BLaER1 (cell line): ENCODE measurements at regions not wholly inside any gene's neighbourhood (a gene's known extent, or its start where the extent isn't known, plus 50 kb on each side); places are given as distances from the start of the nearest gene placed in this dataset.

Experiments used
- H3K27ac ChIP-seq: shearing (Covaris generic); formaldehyde crosslinking; 2 replicates; pipeline ENCODE4 v1.8.1; 2022
- H3K27me3 ChIP-seq: shearing (Covaris generic); formaldehyde crosslinking; 2 replicates; pipeline ENCODE4 v1.8.1; 2022
- H3K36me3 ChIP-seq: shearing (Covaris generic); formaldehyde crosslinking; 2 replicates; pipeline ENCODE4 v1.8.1; 2022
- H3K4me1 ChIP-seq: shearing (Covaris generic); formaldehyde crosslinking; 2 replicates; pipeline ENCODE4 v1.8.1; 2022
- H3K4me2 ChIP-seq: shearing (Covaris generic); formaldehyde crosslinking; 2 replicates; pipeline ENCODE4 v1.8.1; 2022
- H3K4me3 ChIP-seq: shearing (Covaris generic); formaldehyde crosslinking; 2 replicates; pipeline ENCODE4 v1.8.1; 2022
- H3K9ac ChIP-seq: shearing (Covaris generic); formaldehyde crosslinking; 2 replicates; pipeline ENCODE4 v1.8.1; 2022
- H3K9me3 ChIP-seq: shearing (Covaris generic); formaldehyde crosslinking; 2 replicates; pipeline ENCODE4 v1.8.1; 2022
- H4K20me1 ChIP-seq: shearing (Covaris generic); formaldehyde crosslinking; 2 replicates; pipeline ENCODE4 v1.8.1; 2022
- Cebpa-rat ChIP-seq: shearing (Covaris generic); IDR thresholded peaks from 2 replicates; pipeline ENCODE4 v1.8.1; 2022

DNA sequence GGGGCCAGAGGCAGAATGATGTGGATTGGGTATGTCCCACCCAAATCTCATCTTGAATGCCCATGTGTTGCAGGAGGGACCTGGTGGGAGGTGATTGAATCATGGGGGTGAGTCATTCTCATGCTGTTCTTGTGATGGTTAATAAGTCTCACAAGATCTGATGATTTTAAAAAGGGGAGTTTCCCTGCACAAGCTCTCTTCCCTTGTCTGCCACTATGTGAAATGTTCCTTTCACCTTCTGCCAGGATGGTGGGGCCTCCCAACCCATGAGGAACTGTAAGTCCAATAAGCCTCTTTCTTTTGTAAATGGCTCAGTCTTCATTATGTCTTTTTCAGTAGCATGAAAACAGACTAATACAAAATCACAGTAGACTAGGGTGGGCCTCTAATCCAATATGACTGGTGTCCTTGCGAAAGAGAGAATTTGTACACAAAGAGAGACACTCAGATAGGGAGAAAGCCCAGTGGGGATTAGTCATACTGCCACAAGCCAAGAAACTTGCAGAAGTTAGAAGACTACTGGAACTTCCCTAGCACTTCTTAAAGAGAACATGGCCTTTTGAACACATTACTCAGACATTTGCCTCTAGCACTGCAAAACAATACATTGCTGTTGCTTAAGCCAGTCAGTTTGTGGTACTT, 68.4 kb downstream of the ANXA1 start:
- Histone ChIP-seq H3K4me1 (no peaks in the 10 kb centered on the region), H3K9ac (no peak overlapping the region), H3K27me3 (no peaks in the 10 kb centered on the region), H3K9me3 (0 out of 2 replicates have a peak, but pooled peaks cover 10% of the 10 kb centered on the region), H3K4me3 (no peak overlapping the region), H4K20me1 (no peaks in the 10 kb centered on the region), H3K36me3 (no peaks in the 10 kb centered on the region), H3K27ac (no peak overlapping the region), H3K4me2 (no peak overlapping the region)
- TF ChIP-seq Cebpa-rat: no peak

DNA sequence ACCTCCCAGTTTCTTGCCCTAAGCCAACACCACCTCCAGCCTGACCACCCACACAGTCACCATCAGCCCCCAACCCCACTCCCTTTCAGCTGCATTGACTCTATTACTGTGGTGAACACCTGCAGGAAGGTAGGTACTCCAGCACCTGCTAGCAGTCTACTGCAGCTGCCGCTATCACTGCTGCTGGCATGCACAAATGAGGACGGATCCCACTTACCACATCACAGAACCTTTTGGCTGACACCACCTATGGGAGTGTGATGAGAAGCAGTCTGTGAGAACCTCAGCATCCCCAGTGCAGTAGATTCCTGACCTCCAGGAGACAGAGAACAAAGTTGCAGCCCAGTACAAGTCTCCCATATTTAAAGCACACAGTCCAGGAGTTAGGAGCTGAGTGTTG, 71.9 kb downstream of the ANXA1 start:
- no peak overlapping the region for H3K4me2 ChIP-seq
- no peaks in the 10 kb centered on the region for H3K36me3 ChIP-seq
- no peak for TF ChIP-seq Cebpa-rat

DNA sequence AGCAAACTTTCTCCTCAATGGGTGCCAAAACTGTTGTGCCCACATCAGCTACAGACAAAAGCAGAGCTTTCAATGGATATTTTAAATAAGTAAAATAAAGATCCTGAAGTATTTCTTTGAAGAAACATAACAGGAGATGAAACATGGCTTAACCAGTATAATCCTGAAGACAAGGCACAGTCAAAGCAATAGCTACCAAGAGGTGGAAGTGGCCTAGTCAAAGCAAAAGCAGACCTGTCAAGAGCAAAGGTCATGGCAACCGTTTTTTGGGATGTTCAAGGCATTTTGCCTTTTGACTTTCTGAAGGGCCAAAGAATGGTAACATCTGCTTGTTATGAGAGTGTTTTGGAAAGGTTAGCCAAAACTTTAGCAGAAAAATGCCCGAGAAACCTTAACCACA, 77.9 kb downstream of the ANXA1 start:
- Histone ChIP-seq H3K27me3 (no peaks in the 10 kb centered on the region), H3K9ac (no peak overlapping the region), H3K4me3 (no peak overlapping the region), H3K36me3 (no peaks in the 10 kb centered on the region), H3K27ac (no peak overlapping the region), H4K20me1 (no peaks in the 10 kb centered on the region), H3K4me1 (no peaks in the 10 kb centered on the region), H3K9me3 (no peaks in the 10 kb centered on the region), H3K4me2 (no peak overlapping the region)
- no peak for TF ChIP-seq Cebpa-rat

More for the DNA sequence above, 71.9 kb downstream of the ANXA1 start:
- Histone ChIP-seq H3K9me3 (0 out of 2 replicates have a peak, but pooled peaks cover 10% of the 10 kb centered on the region), H3K4me1 (no peaks in the 10 kb centered on the region), H3K4me3 (no peak overlapping the region), H3K27me3 (no peaks in the 10 kb centered on the region), H3K9ac (no peak overlapping the region), H3K27ac (no peak overlapping the region), H4K20me1 (no peaks in the 10 kb centered on the region)

DNA sequence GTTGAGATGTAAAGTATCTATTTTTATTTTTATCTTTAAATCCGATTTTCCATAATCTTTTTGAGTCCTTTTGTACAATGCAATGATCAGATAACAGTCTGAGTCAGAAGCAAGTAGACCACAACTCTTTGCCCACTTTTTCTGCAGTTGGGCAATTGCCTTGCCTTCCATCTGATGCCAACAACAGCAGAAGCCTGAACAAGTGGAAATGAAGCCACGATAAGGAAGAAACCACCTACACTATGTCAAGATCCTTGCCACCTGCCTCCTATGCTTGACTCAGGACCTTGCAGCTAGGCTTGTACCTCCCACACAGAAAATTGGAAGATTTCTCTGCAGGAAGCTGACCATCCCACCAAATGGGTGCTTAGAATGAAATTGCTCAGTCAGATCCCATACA, 78.6 kb downstream of the ANXA1 start:
- Histone ChIP-seq H3K4me1 (no peaks in the 10 kb centered on the region), H4K20me1 (no peaks in the 10 kb centered on the region)
- TF ChIP-seq Cebpa-rat: no peak

DNA sequence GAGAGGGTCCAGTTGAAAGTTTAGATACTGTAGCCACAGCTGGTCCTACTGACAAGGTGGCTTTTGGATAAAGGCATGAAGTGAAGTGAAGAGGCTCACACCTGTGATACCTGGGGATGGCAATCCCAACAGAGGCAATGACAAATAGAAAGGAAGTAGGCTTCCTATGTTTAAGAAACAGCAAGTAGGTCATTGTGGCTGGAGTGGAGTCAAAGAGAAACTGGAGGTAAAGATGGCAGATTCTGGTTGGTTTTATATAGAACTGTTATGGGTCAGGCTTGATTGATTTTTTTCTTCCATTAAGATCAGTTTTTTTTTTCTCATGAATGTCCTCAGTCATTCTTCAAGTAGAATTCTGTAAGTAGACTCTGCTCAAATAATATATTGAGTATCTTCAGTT, 79.5 kb downstream of the ANXA1 start:
- Histone ChIP-seq H3K9ac (no peak overlapping the region), H3K36me3 (no peaks in the 10 kb centered on the region), H4K20me1 (no peaks in the 10 kb centered on the region), H3K4me3 (no peak overlapping the region), H3K9me3 (no peaks in the 10 kb centered on the region), H3K27ac (no peak overlapping the region), H3K27me3 (no peaks in the 10 kb centered on the region), H3K4me1 (no peaks in the 10 kb centered on the region), H3K4me2 (no peak overlapping the region)
- no peak for TF ChIP-seq Cebpa-rat

More for the DNA sequence above, 78.6 kb downstream of the ANXA1 start:
- H3K36me3 ChIP-seq: no peaks in the 10 kb centered on the region
- no peak overlapping the region for H3K4me2 ChIP-seq
- H3K9me3 ChIP-seq: no peaks in the 10 kb centered on the region
- H3K27me3 ChIP-seq: no peaks in the 10 kb centered on the region
- H3K9ac ChIP-seq: no peak overlapping the region
- H3K4me3 ChIP-seq: no peak overlapping the region
- no peak overlapping the region for H3K27ac ChIP-seq

DNA sequence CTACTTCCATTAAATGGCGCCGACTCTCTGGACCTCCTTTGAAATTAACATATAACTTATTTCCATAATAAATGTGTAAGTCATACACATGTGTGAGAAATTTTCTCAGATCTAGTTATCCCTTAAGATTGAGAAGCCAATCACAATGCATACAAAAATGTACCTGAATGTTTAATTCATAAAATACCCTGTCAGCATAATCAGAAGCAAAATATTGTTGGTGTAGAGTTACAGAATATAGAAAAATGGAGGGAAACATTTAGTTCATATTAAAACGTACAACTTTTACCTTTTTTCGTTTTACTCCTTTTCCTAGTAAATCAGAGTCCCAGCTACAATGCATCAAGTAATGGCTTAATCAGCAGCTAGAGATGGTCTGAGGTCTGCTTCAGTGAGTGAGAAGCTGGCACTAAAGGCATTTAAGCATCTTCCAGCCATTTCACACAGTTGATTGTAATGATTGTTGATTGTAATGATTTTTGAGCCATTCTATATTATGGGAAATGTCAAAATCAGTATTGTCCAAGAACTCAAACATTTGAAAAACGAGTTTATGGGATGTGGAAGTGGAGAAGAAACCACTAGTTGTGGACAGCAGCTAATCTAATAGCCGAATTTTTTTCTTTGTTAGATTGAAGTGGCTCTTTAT, 81.8 kb downstream of the ANXA1 start:
- H3K27me3 ChIP-seq: no peaks in the 10 kb centered on the region
- H3K9me3 ChIP-seq: no peaks in the 10 kb centered on the region
- H3K9ac ChIP-seq: no peak overlapping the region
- H4K20me1 ChIP-seq: no peaks in the 10 kb centered on the region
- no peak overlapping the region for H3K4me3 ChIP-seq
- H3K27ac ChIP-seq: no peak overlapping the region
- H3K4me2 ChIP-seq: no peak overlapping the region
- no peak for TF ChIP-seq Cebpa-rat
- H3K4me1 ChIP-seq: no peaks in the 10 kb centered on the region
- no peaks in the 10 kb centered on the region for H3K36me3 ChIP-seq

DNA sequence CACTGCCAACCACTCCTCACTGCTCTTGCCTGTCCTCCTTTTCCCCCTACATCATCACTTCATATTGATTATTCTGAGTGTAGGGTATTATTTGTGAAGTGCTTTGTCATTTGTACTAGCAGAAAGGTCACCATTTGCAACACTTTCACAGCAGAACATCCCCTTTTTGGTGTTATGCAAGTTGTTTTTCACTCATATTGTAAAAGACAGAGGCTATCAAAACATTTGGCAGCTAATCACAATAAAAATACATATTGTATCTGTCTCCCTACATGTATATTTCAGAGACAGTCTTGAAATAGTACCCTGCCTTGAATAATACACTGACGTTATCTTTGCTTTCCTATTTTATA, 82.3 kb downstream of the ANXA1 start:
- Histone ChIP-seq H3K9me3 (no peaks in the 10 kb centered on the region), H3K27ac (no peak overlapping the region), H4K20me1 (no peaks in the 10 kb centered on the region), H3K4me3 (no peak overlapping the region), H3K9ac (no peak overlapping the region), H3K36me3 (no peaks in the 10 kb centered on the region), H3K27me3 (no peaks in the 10 kb centered on the region), H3K4me1 (no peaks in the 10 kb centered on the region), H3K4me2 (no peak overlapping the region)
- TF ChIP-seq Cebpa-rat: no peak

DNA sequence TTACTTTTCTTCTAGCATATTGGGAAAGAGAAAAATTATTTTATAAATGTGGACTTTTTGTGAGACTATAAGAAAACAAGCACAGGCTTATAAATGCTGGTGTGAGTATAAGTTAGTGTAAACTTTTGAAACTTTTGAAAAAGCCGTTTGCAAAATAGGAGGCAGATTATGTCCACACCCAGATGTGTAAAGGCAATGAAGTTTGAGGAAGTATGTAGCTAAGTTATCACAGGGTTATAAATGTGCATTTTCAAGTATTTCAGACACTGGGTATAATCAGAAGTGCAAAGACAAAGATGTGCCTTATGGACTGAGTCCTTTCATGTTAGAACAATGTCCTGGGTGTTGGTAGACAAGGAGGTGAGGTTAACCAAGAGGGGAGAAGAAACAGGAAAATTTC, 85.5 kb downstream of the ANXA1 start:
- Histone ChIP-seq H3K27ac (no peak overlapping the region), H3K9me3 (no peaks in the 10 kb centered on the region), H3K9ac (no peak overlapping the region), H3K4me3 (no peak overlapping the region), H3K4me2 (no peak overlapping the region), H3K36me3 (no peaks in the 10 kb centered on the region), H3K4me1 (no peaks in the 10 kb centered on the region), H4K20me1 (no peaks in the 10 kb centered on the region), H3K27me3 (no peaks in the 10 kb centered on the region)
- TF ChIP-seq Cebpa-rat: no peak

DNA sequence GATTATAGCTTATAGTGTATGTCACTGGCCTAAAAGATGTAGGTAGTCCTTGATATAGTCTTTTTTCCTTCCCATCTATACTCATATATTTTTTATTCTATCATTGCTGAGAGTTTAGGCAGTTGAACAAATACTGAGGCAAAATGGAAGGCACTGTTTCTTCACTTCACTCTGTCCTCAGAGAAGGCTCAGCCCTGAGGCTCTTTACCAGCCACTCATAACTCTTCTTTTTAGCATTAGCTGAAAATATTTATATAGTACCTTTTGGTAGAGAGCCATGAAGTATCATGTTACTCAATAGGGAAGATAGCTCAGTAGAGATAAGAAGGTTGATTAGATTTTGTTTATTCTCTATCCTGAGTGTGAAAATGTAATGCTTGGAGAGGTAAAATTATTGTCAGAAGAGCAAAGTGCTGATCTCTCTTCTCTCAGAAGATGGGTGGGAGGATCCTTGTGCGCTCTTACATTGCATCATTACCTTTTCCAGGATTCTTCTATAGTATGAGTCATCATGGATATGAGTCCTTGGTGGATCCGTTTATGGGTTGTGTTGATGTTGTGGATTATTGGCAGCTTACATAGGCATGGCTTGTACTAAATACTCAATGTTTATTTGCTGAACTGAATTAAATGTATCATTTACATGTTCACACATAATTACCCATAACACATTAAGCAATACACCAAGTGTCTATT, 88.1 kb downstream of the ANXA1 start:
- H3K4me3 ChIP-seq: no peak overlapping the region
- H3K4me1 ChIP-seq: no peaks in the 10 kb centered on the region
- no peak overlapping the region for H3K4me2 ChIP-seq
- H4K20me1 ChIP-seq: no peaks in the 10 kb centered on the region
- H3K9me3 ChIP-seq: no peaks in the 10 kb centered on the region
- H3K27me3 ChIP-seq: no peaks in the 10 kb centered on the region
- no peak for TF ChIP-seq Cebpa-rat
- no peak overlapping the region for H3K27ac ChIP-seq
- H3K36me3 ChIP-seq: no peaks in the 10 kb centered on the region
- H3K9ac ChIP-seq: no peak overlapping the region

DNA sequence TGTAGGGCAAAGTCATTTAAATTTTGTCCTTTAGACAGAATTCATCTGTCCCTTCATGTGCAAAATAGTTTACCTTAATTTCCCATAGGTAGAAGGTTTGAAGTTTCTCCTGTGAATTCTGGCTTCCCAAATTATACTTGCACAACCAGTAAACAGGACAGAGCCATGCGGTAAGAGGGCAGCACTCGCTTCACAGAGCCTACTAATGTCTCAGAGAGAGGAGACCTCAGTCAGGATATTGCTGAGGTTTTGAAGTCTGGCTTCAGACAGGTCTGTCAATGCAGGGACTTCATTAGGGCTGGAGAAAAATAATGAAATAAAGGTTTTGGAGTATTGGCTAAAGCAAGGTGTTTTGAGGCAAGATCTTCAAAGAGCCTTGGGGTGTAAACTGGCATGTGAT, 91.4 kb downstream of the ANXA1 start:
- Histone ChIP-seq H3K27me3 (no peaks in the 10 kb centered on the region), H3K27ac (no peak overlapping the region), H3K4me2 (no peak overlapping the region), H3K4me3 (no peak overlapping the region), H3K36me3 (no peaks in the 10 kb centered on the region), H4K20me1 (no peaks in the 10 kb centered on the region), H3K4me1 (no peaks in the 10 kb centered on the region), H3K9me3 (no peaks in the 10 kb centered on the region), H3K9ac (no peak overlapping the region)
- no peak for TF ChIP-seq Cebpa-rat
